Activated T-cell treated with anti-CD3 and anti-CD28 coated beads, Interleukin-2, amount 50 U/mL, for 48 hours (primary cell): ENCODE measurements at regions not wholly inside any gene's neighbourhood (a gene's known extent, or its start where the extent isn't known, plus 50 kb on each side); places are given as distances from the start of the nearest gene placed in this dataset.

ENCODE experiments used
- DNase-seq, 2 experiments: peaks; one replicate each; pipeline ENCODE4 v3.0.0-alpha.2; 2020

GRCh38 chr2:219906114-219907010 lies 278.9 kb downstream of the SLC4A3 start:
- no peak for DNase-seq

DNA sequence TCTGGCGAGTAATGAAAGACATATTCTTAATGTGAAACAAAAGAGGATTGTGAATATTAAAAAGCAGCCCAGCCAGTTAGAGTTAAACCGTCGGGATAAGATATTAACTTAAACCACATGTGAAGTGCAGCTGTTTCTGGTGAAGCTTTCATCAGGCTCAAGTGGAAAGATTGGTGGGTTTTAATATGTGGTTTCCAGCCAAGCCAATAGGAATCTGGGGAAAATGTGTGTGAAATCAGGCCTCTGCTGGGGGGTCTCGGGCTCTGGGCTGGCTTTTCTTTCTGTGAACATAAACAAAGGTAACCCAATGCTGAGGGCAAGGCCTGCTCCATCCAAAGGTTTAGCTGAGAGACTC lies 279.6 kb downstream of the SLC4A3 start:
- no peak for DNase-seq

DNA sequence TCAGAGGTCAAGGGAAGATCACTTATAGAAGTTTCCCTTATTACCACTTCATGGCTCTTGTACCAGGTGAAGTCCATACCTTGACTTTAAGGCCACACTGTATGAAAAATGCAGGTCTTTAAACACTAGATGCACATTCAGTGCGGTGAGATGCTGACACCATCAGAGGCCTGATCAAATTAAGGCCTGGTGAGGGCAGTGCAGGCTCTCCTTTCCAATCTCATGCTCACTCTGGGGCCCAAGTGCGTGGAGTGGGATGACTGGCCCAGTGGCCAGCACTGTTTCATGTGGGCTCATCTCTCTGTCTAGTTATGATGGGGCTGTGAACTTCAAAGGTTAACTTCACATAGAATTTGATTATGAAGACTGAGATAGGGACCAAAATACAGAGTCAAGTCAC lies 281.1 kb downstream of the SLC4A3 start:
- no peak for DNase-seq

DNA sequence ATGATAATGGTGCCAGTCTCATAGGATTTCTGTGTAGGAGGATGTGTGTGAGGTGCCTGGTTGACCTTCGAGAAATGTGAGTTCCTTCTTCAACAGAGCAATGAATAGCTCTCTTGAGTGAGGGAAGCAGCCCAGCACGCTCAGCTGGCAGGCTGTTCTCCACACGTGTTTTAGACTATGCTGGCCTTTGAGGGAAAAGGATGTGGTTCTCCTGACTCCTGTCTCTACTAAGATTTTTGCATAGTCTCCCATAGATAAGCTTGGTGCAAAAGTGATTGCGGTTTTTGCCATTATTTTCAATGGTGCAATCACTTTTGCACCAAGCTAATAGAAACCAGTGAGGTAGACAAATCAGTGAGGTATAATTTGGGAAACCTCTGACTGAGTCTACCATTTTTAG lies 284.1 kb downstream of the SLC4A3 start:
- DNase-seq = no peak

DNA sequence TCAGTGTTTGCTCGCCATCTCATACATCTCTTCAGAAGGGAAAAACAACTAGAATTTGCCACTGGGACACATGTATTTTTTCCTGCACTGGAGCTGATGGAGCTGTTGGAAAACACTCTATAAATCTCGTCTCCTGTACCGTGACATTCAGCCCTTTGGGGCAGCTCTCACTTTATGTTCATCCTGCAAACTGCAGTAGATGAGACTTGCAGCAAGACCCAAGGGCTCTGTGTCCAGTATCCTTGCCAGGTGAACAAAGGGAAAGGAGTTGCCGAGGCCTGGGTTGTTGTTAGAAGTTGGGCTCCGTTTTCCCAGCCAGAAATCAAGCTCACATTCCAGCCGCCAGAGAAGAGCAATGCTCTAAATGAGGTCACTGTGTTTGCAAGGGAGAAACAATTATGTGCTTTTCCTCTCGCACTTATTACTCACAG lies 285.1 kb downstream of the SLC4A3 start:
- DNase-seq = no peak

- no peak for DNase-seq
Measured at GRCh38 chr2:219914577-219914976, 287.1 kb downstream of the SLC4A3 start.

GRCh38 chr2:219916281-219916680 lies 288.9 kb downstream of the SLC4A3 start:
- no peak for DNase-seq

DNA sequence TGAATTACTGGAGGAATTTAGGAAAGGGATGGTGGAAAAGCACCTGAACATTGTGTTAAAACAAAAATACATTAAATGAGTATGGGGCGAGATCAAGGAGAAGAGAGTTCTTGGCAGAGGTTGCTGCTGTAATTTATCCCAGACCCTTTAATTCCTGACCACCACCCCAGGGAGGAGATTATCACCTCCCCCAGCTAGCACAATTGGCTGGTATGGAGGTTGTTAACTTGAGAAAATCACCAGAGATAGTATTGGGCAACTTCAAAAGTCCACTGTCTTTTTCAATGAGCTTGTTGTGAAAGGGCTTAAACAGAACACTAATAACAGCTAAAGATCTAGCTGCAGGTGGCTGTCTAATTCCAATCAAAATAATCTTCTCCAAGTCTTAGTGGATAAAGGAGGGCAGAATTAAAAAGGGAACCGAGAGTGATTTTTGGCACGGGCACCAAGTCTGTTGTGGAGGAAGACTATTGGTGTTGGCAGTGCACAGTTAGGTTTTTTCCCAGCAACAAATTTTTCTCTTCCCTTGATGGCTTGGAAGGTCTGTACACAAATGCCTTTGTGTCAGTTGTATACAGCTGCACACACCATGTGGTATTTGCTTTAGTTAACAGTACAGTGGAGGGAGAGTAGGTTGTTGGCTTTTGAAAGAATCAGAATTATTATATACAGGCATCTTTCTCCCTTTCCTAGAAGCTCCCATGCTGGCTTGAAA lies 289.5 kb downstream of the SLC4A3 start:
- DNase-seq = no peak

DNA sequence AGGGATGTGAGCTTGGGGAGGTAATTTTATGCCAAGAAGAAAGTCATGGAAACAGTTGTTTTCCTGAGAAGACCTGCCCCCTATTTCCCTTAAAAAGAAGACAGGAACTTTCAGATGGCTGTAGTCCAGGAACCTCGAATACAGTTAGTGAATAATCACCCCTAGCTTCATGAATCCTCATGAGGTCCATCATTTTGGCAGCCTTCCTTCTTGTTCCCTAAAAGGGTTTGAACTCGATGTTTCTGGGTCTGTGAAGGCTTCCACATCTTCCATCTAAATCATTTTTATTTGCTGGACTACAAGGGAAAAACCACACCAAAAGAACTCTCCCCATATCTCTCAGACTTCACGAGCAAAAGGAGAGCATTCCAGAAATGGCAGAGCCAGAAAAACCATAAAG lies 290.8 kb downstream of the SLC4A3 start:
- no peak for DNase-seq

GRCh38 chr2:219918944-219919343 lies 291.5 kb downstream of the SLC4A3 start:
- no peak for DNase-seq

- no peak for DNase-seq
Measured at GRCh38 chr2:219919506-219919905, 292.1 kb downstream of the SLC4A3 start.

DNA sequence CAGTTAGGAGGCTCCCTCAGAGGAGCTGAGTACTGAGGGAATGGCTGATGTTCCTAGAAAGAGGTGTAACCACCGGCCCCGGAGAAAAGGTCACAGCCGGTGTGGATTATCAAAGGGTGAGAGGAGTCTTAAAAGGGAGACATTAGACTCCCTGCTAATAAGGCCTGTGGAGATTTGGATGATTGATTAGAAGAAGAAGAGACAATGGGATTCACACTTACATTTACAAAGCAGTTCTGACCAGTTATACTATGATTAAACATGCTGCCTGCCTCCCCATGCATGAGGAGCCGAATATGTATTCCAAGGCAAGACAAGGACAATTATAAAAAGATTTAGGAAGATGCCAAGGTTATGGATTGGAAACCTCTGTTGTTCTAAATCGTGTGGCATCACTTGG lies 302.4 kb downstream of the SLC4A3 start:
- DNase-seq = no peak

DNA sequence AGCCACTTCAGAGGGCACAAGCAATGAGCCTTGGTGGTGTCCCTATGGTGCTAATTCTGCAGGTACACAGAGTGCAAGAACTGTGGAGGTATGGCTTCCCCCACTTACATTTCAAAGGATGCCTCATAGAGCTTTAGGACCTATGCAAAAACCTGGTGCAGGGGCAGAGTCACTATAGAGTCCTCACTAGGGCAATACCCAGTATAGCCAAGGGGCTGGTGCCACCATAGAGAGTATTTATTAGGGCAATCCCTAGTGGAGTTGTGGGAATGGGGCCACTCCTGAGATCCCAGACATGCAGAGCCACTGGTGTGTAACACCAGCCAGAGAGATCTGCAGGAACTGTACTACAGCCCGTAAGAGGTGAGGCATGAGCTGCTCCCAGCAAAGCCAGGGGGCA lies 312.2 kb downstream of the SLC4A3 start:
- DNase-seq = no peak

DNA sequence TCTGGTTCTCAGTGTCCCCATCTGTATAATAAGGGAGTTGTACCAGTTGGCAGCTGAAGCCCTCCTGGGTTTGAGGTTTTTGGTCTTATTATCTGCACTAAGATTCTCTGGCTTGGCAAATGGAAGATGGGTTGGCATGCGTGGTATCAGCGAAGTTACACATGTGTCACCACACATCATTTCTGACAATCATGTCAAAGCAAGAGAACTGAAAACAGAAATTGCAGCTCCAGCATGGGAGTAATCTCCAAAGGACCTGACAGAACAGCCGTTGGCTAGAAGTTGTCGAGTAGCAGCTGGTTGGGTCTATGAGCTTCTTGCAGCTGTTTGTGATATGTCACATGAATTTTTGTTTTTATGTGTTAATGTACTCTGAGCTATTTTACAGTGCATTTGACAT lies 317.4 kb downstream of the SLC4A3 start:
- DNase-seq = no peak

GRCh38 chr2:219946021-219946420 lies 318.6 kb downstream of the SLC4A3 start:
- DNase-seq = no peak

DNA sequence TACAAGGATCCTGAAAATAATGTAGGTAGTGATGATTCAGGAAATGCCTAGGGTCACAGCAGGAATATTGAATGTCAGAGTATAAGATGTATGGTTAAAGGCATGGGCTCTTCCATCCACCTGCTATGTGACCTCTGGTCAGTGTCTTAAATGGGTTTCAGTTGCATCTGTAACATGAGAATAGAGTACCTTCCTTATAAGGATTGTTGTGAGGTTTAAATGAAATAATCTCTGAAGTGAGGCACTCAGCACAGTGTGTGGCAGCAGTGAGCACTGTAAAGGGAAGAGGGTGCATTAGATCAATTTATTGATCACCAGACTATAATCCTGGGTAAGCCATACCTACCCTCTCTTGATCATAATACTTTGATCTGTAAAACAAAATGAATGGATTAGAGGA lies 319.1 kb downstream of the SLC4A3 start:
- no peak for DNase-seq

DNA sequence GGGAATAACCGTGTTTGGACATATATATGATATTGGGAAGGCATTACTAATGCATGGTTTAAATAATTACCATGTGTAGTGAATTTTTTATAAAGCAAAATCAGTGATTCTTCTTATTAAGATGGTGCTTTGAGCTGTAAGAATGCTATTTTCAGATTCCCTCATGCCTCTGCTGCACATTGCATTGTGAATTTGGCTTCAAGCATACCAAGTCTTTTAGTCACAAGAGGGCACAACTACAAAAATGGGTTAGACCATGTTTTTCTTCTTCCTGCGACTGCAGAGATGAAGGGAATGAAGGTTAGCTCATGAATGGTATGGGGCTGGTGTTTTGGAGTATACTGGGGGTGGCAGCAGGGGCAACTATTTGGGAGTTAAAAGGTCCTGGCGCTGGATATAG lies 320.1 kb downstream of the SLC4A3 start:
- DNase-seq = no peak

- DNase-seq = no peak
Measured at GRCh38 chr2:219949053-219949452, 321.6 kb downstream of the SLC4A3 start.

DNA sequence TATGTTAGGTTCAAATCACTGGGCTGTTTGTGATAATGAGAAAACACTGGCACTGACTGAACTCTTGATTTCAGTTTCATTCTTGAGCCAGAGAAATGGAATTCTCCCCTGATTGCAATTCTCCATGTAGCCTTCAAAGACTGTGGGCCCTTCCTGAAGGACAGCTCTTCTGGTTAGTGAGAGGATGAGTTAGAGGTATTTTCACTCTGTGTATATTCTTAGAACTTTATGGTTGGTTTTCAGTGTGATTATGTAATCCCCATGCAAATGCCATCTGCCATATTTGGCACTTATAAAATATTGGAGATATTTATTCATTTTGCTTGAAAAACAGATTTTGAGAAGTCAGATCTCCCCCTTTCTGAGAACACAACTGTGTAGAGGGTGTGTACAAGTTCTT lies 323.7 kb downstream of the SLC4A3 start:
- no peak for DNase-seq

DNA sequence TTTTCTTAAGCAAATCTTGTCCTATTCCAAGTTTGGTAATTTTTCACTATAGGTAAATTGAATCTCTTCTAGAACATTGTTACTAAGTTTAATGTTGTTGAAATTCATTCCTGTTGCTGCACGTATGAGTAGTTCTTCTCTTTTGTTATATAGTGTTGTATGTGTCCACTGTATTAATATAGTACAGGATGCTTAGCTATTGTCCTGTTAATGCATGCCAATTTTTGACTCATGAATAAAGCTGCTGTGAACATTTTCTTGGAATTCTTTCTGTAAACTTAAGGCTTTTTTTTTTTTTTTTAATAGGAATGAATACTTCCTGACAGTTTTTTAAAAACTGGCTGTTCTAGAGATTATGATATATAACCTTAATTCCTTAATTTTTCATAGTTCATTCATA lies 326.9 kb downstream of the SLC4A3 start:
- DNase-seq = no peak

GRCh38 chr2:219957820-219958219 lies 330.4 kb downstream of the SLC4A3 start:
- no peak for DNase-seq

- no peak for DNase-seq
Measured at GRCh38 chr2:219958941-219959340, 331.5 kb downstream of the SLC4A3 start.

GRCh38 chr2:219959471-219959870 lies 332.0 kb downstream of the SLC4A3 start:
- no peak for DNase-seq

GRCh38 chr2:219961947-219962498 lies 334.6 kb downstream of the SLC4A3 start:
- no peak for DNase-seq
